ENCODE measurements at regions not wholly inside any gene's neighbourhood (a gene's known extent, or its start where the extent isn't known, plus 50 kb on each side); places are given as distances from the start of the nearest gene placed in this dataset.

- TF ChIP-seq, protein P1, sequence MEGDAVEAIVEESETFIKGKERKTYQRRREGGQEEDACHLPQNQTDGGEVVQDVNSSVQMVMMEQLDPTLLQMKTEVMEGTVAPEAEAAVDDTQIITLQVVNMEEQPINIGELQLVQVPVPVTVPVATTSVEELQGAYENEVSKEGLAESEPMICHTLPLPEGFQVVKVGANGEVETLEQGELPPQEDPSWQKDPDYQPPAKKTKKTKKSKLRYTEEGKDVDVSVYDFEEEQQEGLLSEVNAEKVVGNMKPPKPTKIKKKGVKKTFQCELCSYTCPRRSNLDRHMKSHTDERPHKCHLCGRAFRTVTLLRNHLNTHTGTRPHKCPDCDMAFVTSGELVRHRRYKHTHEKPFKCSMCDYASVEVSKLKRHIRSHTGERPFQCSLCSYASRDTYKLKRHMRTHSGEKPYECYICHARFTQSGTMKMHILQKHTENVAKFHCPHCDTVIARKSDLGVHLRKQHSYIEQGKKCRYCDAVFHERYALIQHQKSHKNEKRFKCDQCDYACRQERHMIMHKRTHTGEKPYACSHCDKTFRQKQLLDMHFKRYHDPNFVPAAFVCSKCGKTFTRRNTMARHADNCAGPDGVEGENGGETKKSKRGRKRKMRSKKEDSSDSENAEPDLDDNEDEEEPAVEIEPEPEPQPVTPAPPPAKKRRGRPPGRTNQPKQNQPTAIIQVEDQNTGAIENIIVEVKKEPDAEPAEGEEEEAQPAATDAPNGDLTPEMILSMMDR (conservative IDR thresholded peaks at IDR 0.05; ENCODE audit: low read depth, low read length), result no peak
- no peak for TF ChIP-seq EZH2 (IDR thresholded peaks at IDR 0.05; ENCODE audit: borderline replicate concordance, low read depth, low read length, poor library complexity, severe bottlenecking)
Observed at GRCh38 chr6:50945789-50946188, 127.1 kb downstream of the TFAP2B start.

Data from A673 (cell line).